GM12878 (cell line): ENCODE measurements at regions not wholly inside any gene's neighbourhood (a gene's known extent, or its start where the extent isn't known, plus 50 kb on each side); places are given as distances from the start of the nearest gene placed in this dataset.

Source experiments
- ATAC-seq: fragments of 200-7000 bp; cut with Tn5 transposase; 3 replicates; pipeline ENCODE4 v1.9.1; 2020; ENCODE audit warnings: mild to moderate bottlenecking, moderate library complexity
- BruUV-seq: library from RNA; stranded (reverse); fragments of 400-500 nt; replicated peaks from 2 replicates; lab custom pipeline; 2021; lab: Mats Ljungman, UMichigan
- CTCF ChIA-PET: fragments of 300-600 bp; sonication (Branson Sonifier 250); formaldehyde crosslinking; extraction: SDS; loops from one replicate; lab custom pipeline; 2021; ENCODE audit warnings: inconsistent platforms; lab: Yijun Ruan, JAX
- POLR2A ChIA-PET: fragments of 350-600 bp; formaldehyde crosslinking; extraction: SDS; loops from one replicate; lab custom pipeline; 2021; ENCODE audit warnings: inconsistent platforms; lab: Charles Lee
- RAD21 ChIA-PET: fragments of 300-600 bp; sonication (Branson Sonifier 250); formaldehyde crosslinking; loops from one replicate; lab custom pipeline; 2023; ENCODE audit warnings: antibody characterized with exemption; ENCODE audit not compliant: unreplicated experiment; lab: Charles Lee
- SMC1A ChIA-PET: fragments of 300-600 bp; sonication (Branson Sonifier 250); formaldehyde crosslinking; loops from one replicate; lab custom pipeline; 2023; ENCODE audit not compliant: unreplicated experiment, uncharacterized antibody; lab: Charles Lee
- DNase-seq: peaks from one replicate; pipeline ENCODE4 v3.0.0-alpha.2; 2011; ENCODE audit warnings: low read depth, low spot score
- FAIRE-seq: peaks from 3 replicates; lab custom pipeline; 2011; peaks lifted over from hg19 to GRCh38; lab: Jason Lieb, UNC
- H2AFZ ChIP-seq: 2 replicates; pipeline ENCODE4 v1.6.0; 2011; ENCODE audit warnings: low read depth, low read length, control low read depth; ENCODE audit not compliant: control insufficient read depth
- H3K27ac ChIP-seq: 2 replicates; pipeline ENCODE4 v1.5.1; 2011; ENCODE audit warnings: control low read depth; ENCODE audit not compliant: control insufficient read depth, insufficient read depth
- H3K27me3 ChIP-seq, 2 experiments: replicated peaks in 1 of 2; 2 replicates each; pipeline versions ENCODE4 v1.6.0 to v1.6.1; 2011; ENCODE audit warnings: low read length in 1 of 2; ENCODE audit not compliant: control insufficient read depth in 2 of 2, insufficient read depth in 2 of 2
- H3K36me3 ChIP-seq, 2 experiments: 2 replicates each; pipeline ENCODE4 v1.5.1; 2011; ENCODE audit warnings: low read length in 1 of 2; ENCODE audit not compliant: control insufficient read depth in 2 of 2, insufficient read depth in 2 of 2
- H3K4me1 ChIP-seq: 2 replicates; pipeline ENCODE4 v1.6.1; 2011; ENCODE audit warnings: mild to moderate bottlenecking, low read length, moderate library complexity, mixed read lengths; ENCODE audit not compliant: control insufficient read depth, insufficient read depth
- H3K4me2 ChIP-seq: 2 replicates; pipeline ENCODE4 v1.6.0; 2011; ENCODE audit warnings: control low read depth; ENCODE audit not compliant: control insufficient read depth, insufficient read depth
- H3K4me3 ChIP-seq: fragments of 200-600 bp; sonication (generic); 2 replicates; pipeline ENCODE4 v1.5.1; 2016
- H3K79me2 ChIP-seq: 2 replicates; pipeline ENCODE4 v1.6.0; 2011; ENCODE audit warnings: low read length; ENCODE audit not compliant: control insufficient read depth, insufficient read depth
- H3K9ac ChIP-seq: 2 replicates; pipeline ENCODE4 v1.8.0; 2011; ENCODE audit warnings: low read length, control low read depth, mixed read lengths; ENCODE audit not compliant: control insufficient read depth, insufficient read depth
- H3K9me3 ChIP-seq: replicated peaks from 3 replicates; pipeline ENCODE4 v1.5.1; 2011; ENCODE audit warnings: mild to moderate bottlenecking, low read length; ENCODE audit not compliant: control insufficient read depth, insufficient read depth
- H4K20me1 ChIP-seq: 2 replicates; pipeline ENCODE4 v1.6.0; 2011; ENCODE audit not compliant: control insufficient read depth, insufficient read depth
- ATF7 ChIP-seq: fragments of 450-650 bp; IDR thresholded peaks from 2 replicates; pipeline ENCODE4 v1.6.1; 2016; ENCODE audit warnings: low read depth, mild to moderate bottlenecking
- CEBPB ChIP-seq, 2 experiments: fragments of 150-350 bp in 1 of 2; IDR thresholded peaks; 2 replicates each; pipeline ENCODE4 v1.6.1; 2012 to 2014; ENCODE audit warnings: low read depth in 2 of 2, low read length in 2 of 2, borderline replicate concordance in 1 of 2, inconsistent platforms in 1 of 2
- CHD4 ChIP-seq: fragments of 200-600 bp; sonication (generic); IDR thresholded peaks from 2 replicates; pipeline ENCODE4 v1.6.1; 2016; ENCODE audit warnings: mild to moderate bottlenecking
- ESRRA ChIP-seq: IDR thresholded peaks from 2 replicates; pipeline ENCODE4 v1.6.1; 2012; ENCODE audit warnings: mild to moderate bottlenecking, low read length, improper control_type of control experiment
- FOXM1 ChIP-seq: IDR thresholded peaks from 2 replicates; pipeline ENCODE4 v1.6.1; 2012; ENCODE audit warnings: low read depth, mild to moderate bottlenecking, inconsistent platforms, low read length, moderate library complexity
- MXI1 ChIP-seq: fragments of 150-350 bp; IDR thresholded peaks from 2 replicates; pipeline ENCODE4 v1.6.1; 2011; ENCODE audit warnings: low read depth, mild to moderate bottlenecking, inconsistent platforms, low read length, improper control_type of control experiment
- NFYA ChIP-seq: IDR thresholded peaks from 2 replicates; pipeline ENCODE4 v1.6.1; 2011; ENCODE audit warnings: low read depth, mild to moderate bottlenecking, low read length, improper control_type of control experiment, borderline replicate concordance
- POU2F2 ChIP-seq: IDR thresholded peaks from 3 replicates; pipeline ENCODE4 v1.6.1; 2011; ENCODE audit warnings: low read depth, mild to moderate bottlenecking, low read length, borderline replicate concordance
- RAD21 ChIP-seq: IDR thresholded peaks from 2 replicates; pipeline ENCODE4 v1.6.1; 2011; ENCODE audit warnings: mild to moderate bottlenecking, low read depth, low read length, moderate library complexity; ENCODE audit not compliant: insufficient read depth
- SIX5 ChIP-seq: IDR thresholded peaks from 2 replicates; pipeline ENCODE4 v1.6.1; 2011; ENCODE audit warnings: mild to moderate bottlenecking, low read depth, low read length, moderate library complexity; ENCODE audit not compliant: severe bottlenecking
- SP1 ChIP-seq: IDR thresholded peaks from one replicate; pipeline ENCODE4 v1.6.1; 2011; ENCODE audit warnings: low read depth, low read length
- STAT1 ChIP-seq: fragments of 450-650 bp; conservative IDR thresholded peaks from 2 replicates; pipeline ENCODE4 v1.6.1; 2014; ENCODE audit warnings: antibody characterized with exemption, mild to moderate bottlenecking
- ZSCAN29 ChIP-seq: fragments of 450-650 bp; IDR thresholded peaks from 2 replicates; pipeline ENCODE4 v1.6.1; 2017; ENCODE audit warnings: mild to moderate bottlenecking, moderate library complexity
- WGBS: methylation state at CpG from one replicate; pipeline ENCODE4 v1.1.6; 2016; ENCODE audit warnings: low lambda C conversion rate; ENCODE audit not compliant: insufficient replicate concordance, insufficient coverage; ENCODE audit errors: missing lambda C conversion rate; 5-methylcytosine and 5-hydroxymethylcytosine counted together
- in situ Hi-C: fragments of 300-500 bp; cut with MboI; formaldehyde crosslinking; loops from 9 replicates; pipeline ENCODE4 v1.14.3; 2018; ENCODE audit warnings: mixed read lengths
- intact Hi-C: fragments of 100-400 bp; cut with micrococcal nuclease; formaldehyde crosslinking; loops from one replicate; pipeline ENCODE4 v1.14.2; 2022; ENCODE audit not compliant: unreplicated experiment
- TF ChIP-seq, protein P1 (sequence below): fragments of 450-650 bp; IDR thresholded peaks from 2 replicates; pipeline ENCODE4 v1.6.1; 2017; ENCODE audit warnings: antibody characterized with exemption, mild to moderate bottlenecking, moderate library complexity
- TF ChIP-seq, protein P2 (sequence below): fragments of 450-650 bp; conservative IDR thresholded peaks from 2 replicates; pipeline ENCODE4 v1.6.1; 2017; ENCODE audit warnings: mild to moderate bottlenecking, moderate library complexity
- TF ChIP-seq, protein P3 (sequence below): fragments of 450-650 bp; IDR thresholded peaks from 2 replicates; pipeline ENCODE4 v1.6.1; 2017; ENCODE audit warnings: mild to moderate bottlenecking
- TF ChIP-seq, protein P4 (sequence below): fragments of 450-650 bp; IDR thresholded peaks from 2 replicates; pipeline ENCODE4 v1.6.1; 2017; ENCODE audit warnings: borderline replicate concordance

DNA sequence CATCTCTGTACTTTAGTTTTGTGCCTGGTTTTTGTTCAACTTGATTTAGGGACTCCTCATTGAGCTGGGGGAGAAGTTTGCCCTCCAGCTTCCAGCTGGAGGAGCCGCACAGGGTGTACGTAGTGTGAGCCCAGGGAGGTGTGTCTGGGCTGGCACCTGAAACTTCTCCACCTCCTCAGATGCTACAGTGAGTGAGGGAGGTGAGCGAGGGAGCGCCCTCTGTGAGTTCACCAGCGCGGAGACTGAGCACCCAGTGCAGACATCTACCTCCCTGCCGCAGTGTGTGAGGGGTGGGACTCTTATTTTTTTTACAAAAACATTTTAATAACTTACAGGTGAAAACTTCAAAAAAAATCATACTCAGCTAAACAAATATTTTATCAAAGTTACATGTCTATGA lies 204.2 kb upstream of the HS6ST1 start:
- TF ChIP-seq SP1 (no peak), ZSCAN29 (no peak), NFYA (no peak), ATF7 (no peak), CEBPB (IDR thresholded peaks at IDR 0.05; ENCODE audit: borderline replicate concordance in 1 of 2, low read depth in 2 of 2, low read length in 2 of 2) (no peak), MXI1 (no peak), POU2F2 (no peak), CHD4 (no peak), STAT1 (no peak), ESRRA (no peak), SIX5 (no peak), FOXM1 (no peak), RAD21 (no peak)
- TF ChIP-seq, protein P1, sequence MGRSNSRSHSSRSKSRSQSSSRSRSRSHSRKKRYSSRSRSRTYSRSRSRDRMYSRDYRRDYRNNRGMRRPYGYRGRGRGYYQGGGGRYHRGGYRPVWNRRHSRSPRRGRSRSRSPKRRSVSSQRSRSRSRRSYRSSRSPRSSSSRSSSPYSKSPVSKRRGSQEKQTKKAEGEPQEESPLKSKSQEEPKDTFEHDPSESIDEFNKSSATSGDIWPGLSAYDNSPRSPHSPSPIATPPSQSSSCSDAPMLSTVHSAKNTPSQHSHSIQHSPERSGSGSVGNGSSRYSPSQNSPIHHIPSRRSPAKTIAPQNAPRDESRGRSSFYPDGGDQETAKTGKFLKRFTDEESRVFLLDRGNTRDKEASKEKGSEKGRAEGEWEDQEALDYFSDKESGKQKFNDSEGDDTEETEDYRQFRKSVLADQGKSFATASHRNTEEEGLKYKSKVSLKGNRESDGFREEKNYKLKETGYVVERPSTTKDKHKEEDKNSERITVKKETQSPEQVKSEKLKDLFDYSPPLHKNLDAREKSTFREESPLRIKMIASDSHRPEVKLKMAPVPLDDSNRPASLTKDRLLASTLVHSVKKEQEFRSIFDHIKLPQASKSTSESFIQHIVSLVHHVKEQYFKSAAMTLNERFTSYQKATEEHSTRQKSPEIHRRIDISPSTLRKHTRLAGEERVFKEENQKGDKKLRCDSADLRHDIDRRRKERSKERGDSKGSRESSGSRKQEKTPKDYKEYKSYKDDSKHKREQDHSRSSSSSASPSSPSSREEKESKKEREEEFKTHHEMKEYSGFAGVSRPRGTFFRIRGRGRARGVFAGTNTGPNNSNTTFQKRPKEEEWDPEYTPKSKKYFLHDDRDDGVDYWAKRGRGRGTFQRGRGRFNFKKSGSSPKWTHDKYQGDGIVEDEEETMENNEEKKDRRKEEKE = no peak
- TF ChIP-seq, protein P2, sequence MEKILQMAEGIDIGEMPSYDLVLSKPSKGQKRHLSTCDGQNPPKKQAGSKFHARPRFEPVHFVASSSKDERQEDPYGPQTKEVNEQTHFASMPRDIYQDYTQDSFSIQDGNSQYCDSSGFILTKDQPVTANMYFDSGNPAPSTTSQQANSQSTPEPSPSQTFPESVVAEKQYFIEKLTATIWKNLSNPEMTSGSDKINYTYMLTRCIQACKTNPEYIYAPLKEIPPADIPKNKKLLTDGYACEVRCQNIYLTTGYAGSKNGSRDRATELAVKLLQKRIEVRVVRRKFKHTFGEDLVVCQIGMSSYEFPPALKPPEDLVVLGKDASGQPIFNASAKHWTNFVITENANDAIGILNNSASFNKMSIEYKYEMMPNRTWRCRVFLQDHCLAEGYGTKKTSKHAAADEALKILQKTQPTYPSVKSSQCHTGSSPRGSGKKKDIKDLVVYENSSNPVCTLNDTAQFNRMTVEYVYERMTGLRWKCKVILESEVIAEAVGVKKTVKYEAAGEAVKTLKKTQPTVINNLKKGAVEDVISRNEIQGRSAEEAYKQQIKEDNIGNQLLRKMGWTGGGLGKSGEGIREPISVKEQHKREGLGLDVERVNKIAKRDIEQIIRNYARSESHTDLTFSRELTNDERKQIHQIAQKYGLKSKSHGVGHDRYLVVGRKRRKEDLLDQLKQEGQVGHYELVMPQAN = no peak
- TF ChIP-seq, protein P3, sequence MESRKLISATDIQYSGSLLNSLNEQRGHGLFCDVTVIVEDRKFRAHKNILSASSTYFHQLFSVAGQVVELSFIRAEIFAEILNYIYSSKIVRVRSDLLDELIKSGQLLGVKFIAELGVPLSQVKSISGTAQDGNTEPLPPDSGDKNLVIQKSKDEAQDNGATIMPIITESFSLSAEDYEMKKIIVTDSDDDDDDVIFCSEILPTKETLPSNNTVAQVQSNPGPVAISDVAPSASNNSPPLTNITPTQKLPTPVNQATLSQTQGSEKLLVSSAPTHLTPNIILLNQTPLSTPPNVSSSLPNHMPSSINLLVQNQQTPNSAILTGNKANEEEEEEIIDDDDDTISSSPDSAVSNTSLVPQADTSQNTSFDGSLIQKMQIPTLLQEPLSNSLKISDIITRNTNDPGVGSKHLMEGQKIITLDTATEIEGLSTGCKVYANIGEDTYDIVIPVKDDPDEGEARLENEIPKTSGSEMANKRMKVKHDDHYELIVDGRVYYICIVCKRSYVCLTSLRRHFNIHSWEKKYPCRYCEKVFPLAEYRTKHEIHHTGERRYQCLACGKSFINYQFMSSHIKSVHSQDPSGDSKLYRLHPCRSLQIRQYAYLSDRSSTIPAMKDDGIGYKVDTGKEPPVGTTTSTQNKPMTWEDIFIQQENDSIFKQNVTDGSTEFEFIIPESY = no peak
- TF ChIP-seq, protein P4, sequence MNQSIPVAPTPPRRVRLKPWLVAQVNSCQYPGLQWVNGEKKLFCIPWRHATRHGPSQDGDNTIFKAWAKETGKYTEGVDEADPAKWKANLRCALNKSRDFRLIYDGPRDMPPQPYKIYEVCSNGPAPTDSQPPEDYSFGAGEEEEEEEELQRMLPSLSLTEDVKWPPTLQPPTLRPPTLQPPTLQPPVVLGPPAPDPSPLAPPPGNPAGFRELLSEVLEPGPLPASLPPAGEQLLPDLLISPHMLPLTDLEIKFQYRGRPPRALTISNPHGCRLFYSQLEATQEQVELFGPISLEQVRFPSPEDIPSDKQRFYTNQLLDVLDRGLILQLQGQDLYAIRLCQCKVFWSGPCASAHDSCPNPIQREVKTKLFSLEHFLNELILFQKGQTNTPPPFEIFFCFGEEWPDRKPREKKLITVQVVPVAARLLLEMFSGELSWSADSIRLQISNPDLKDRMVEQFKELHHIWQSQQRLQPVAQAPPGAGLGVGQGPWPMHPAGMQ = no peak
- TF ChIP-seq, all 136 proteins: peak for 0
- DNase-seq = no peak
- CTCF ChIA-PET = no interaction called here

More for the DNA sequence above, 204.2 kb upstream of the HS6ST1 start:
- BruUV-seq = no TSS peak
- no peaks in the 10 kb centered on the region for H3K36me3 ChIP-seq
- no peak overlapping the region for H3K27ac ChIP-seq
- no peaks in the 10 kb centered on the region for H4K20me1 ChIP-seq
- FAIRE-seq (no peak), ATAC-seq (no peak)
- POLR2A ChIA-PET = no interaction called here
- no peaks in the 10 kb centered on the region; a peak in 1 of 4 replicates for H3K27me3 ChIP-seq
- peaks cover 11% of the 10 kb centered on the region for H3K4me1 ChIP-seq
- 79% methylated on average over 7 of the region's 7 CpGs for WGBS
- RAD21 ChIA-PET = no interaction called here
- H3K4me2 ChIP-seq = no peak overlapping the region
- no peak overlapping the region for H3K4me3 ChIP-seq
- intact Hi-C loops (no loop called here), in situ Hi-C loops (no loop called here)
- no peak overlapping the region for H2AFZ ChIP-seq
- SMC1A ChIA-PET = no interaction called here
- no peaks in the 10 kb centered on the region; the same call in 2 of the 3 replicates for H3K9me3 ChIP-seq
- H3K9ac ChIP-seq = no peak overlapping the region
- H3K79me2 ChIP-seq = no peaks in the 10 kb centered on the region
